ENCODE measurements at regions not wholly inside any gene's neighbourhood (a gene's known extent, or its start where the extent isn't known, plus 50 kb on each side); places are given as distances from the start of the nearest gene placed in this dataset.
"Not testable (repeated sequence)": the region's sequence is repeated elsewhere in the genome, so short reads cannot be mapped to it uniquely, and the experiment has no call there.

DNA sequence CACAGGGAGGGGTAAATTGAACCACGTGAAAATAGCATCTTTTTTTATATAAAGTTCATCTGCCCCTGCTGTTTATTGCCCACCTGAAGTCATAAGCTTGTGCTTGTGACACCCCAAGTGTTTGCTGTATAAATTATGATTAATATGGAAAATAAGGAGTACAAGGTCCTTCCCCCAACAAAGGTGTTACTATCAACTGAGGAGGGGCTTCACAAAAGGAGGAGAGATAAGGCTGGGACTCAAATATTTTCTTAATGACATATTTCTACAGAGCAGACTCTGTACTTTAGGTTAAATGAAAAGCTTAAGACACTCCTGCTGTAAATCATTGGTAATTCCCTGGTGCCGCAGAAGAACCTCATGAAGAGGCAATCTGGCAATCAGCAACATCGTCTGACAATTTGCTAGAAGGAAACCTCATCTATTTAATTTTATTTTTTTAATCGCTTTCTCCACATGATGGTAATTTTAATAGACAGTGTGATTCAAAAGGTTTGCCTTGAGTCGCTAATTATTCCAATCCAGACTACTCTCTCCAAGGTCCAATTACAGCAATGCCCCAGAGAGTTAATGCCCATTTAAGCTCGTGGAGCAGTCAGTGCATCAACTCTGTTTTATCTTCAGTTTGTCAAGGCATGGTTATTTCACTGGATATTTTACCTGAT is 1432.4 kb downstream of the FAM181B start:
- DNase-seq, result no peak
- Histone ChIP-seq H3K27ac (ENCODE audit: low read depth in 1 of 2, low read length in 1 of 2) (no peak overlapping the region), H3K4me3 (no peak overlapping the region), H3K9ac (ENCODE audit: insufficient read depth in 1 of 2, low read length in 2 of 2) (no peak overlapping the region), H3K27me3 (ENCODE audit: control insufficient read depth in 3 of 3, insufficient read depth in 3 of 3, low read length in 2 of 3) (no peaks in the 10 kb centered on the region), H3K4me1 (ENCODE audit: control insufficient read depth in 5 of 5, insufficient read depth in 5 of 5, low read length in 5 of 5) (no peaks in the 10 kb centered on the region), H3K9me3 (ENCODE audit: control insufficient read depth in 4 of 4, insufficient read depth in 3 of 4, low read length in 3 of 4) (no peaks in the 10 kb centered on the region), H3K36me3 (ENCODE audit: control insufficient read depth in 4 of 4, insufficient read depth in 4 of 4, low read length in 4 of 4) (no peaks in the 10 kb centered on the region)
- ATAC-seq (ENCODE audit: insufficient read depth, low FRiP score), result no peak
- TF ChIP-seq, protein P1, sequence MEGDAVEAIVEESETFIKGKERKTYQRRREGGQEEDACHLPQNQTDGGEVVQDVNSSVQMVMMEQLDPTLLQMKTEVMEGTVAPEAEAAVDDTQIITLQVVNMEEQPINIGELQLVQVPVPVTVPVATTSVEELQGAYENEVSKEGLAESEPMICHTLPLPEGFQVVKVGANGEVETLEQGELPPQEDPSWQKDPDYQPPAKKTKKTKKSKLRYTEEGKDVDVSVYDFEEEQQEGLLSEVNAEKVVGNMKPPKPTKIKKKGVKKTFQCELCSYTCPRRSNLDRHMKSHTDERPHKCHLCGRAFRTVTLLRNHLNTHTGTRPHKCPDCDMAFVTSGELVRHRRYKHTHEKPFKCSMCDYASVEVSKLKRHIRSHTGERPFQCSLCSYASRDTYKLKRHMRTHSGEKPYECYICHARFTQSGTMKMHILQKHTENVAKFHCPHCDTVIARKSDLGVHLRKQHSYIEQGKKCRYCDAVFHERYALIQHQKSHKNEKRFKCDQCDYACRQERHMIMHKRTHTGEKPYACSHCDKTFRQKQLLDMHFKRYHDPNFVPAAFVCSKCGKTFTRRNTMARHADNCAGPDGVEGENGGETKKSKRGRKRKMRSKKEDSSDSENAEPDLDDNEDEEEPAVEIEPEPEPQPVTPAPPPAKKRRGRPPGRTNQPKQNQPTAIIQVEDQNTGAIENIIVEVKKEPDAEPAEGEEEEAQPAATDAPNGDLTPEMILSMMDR (IDR thresholded peaks at IDR 0.05; ENCODE audit: control extremely low read depth, extremely low read depth), result no peak
- 72 to 82% methylated on average over 6 of the region's 6 CpGs for WGBS, 2 donors

DNA sequence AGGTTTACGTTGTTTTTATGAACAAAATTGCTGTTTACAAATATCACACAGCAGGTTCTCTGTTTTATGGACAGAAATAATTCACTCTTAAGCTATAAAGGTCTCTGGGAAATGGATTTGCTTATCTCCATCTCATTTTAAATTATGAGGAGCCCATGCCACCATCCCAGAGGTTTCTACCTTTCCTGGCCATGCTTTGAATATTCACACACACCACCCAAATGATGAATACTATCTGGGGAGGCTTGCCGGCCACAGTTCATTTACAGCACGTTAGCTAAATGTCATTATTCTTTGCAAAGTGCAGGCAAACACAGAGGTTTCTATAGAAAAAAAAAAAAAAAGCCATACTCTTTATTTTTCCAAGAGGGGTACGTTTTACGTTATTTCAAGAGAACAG is 1446.7 kb downstream of the FAM181B start:
- TF ChIP-seq, protein P1 (IDR thresholded peaks at IDR 0.05; ENCODE audit: control extremely low read depth, extremely low read depth), result no peak
- no peak overlapping the region for H3K9ac ChIP-seq (ENCODE audit: insufficient read depth in 1 of 2, low read length in 2 of 2)
- H3K4me3 ChIP-seq, result no peak overlapping the region
- no peaks in the 10 kb centered on the region for H3K27me3 ChIP-seq (ENCODE audit: control insufficient read depth in 3 of 3, insufficient read depth in 3 of 3, low read length in 2 of 3)
- no peaks in the 10 kb centered on the region for H3K36me3 ChIP-seq (ENCODE audit: control insufficient read depth in 4 of 4, insufficient read depth in 4 of 4, low read length in 4 of 4)
- no peak overlapping the region for H3K27ac ChIP-seq (ENCODE audit: low read depth in 1 of 2, low read length in 1 of 2)
- H3K4me1 ChIP-seq (ENCODE audit: control insufficient read depth in 5 of 5, insufficient read depth in 5 of 5, low read length in 5 of 5), result peaks cover 0 to 2% (median 0%) of the 10 kb centered on the region in 5 donors
- peaks cover 0 to 8% (median 3%) of the 10 kb centered on the region in 4 donors for H3K9me3 ChIP-seq (ENCODE audit: control insufficient read depth in 4 of 4, insufficient read depth in 3 of 4, low read length in 3 of 4)
- ATAC-seq (ENCODE audit: insufficient read depth, low FRiP score) (no peak), DNase-seq (no peak)
- 50% methylated on average over 5 of the region's 5 CpGs for WGBS, 2 donors

DNA sequence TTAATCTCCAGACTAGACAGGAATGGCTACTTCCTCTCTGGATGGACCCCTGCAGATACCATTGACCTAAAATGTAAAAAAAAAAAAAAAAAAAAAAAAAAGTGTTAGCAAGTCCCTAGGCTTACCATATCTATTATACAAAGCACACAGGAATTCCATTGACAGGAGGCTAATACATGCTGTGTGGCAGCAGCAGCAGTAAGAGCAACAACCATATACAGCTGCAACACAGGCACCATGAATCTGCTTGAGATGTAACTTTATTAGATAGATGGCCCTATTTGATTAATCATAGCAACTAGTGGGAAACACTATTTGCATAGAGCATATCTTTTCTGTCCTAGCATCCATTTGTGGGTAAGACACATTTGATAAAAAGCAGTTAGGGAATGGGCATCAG is 1447.1 kb downstream of the FAM181B start:
- peaks cover 0 to 8% (median 3%) of the 10 kb centered on the region in 4 donors for H3K9me3 ChIP-seq (ENCODE audit: control insufficient read depth in 4 of 4, insufficient read depth in 3 of 4, low read length in 3 of 4)
- no peaks in the 10 kb centered on the region for H3K36me3 ChIP-seq (ENCODE audit: control insufficient read depth in 4 of 4, insufficient read depth in 4 of 4, low read length in 4 of 4)
- H3K27me3 ChIP-seq (ENCODE audit: control insufficient read depth in 3 of 3, insufficient read depth in 3 of 3, low read length in 2 of 3), result no peaks in the 10 kb centered on the region
- TF ChIP-seq, protein P1 (IDR thresholded peaks at IDR 0.05; ENCODE audit: control extremely low read depth, extremely low read depth), result no peak
- DNase-seq, result no peak
- ATAC-seq (ENCODE audit: insufficient read depth, low FRiP score), result no peak
- H3K4me3 ChIP-seq, result no peak overlapping the region
- peaks cover 0 to 2% (median 0%) of the 10 kb centered on the region in 5 donors for H3K4me1 ChIP-seq (ENCODE audit: control insufficient read depth in 5 of 5, insufficient read depth in 5 of 5, low read length in 5 of 5)
- H3K9ac ChIP-seq (ENCODE audit: insufficient read depth in 1 of 2, low read length in 2 of 2), result no peak overlapping the region
- H3K27ac ChIP-seq (ENCODE audit: low read depth in 1 of 2, low read length in 1 of 2), result no peak overlapping the region

DNA sequence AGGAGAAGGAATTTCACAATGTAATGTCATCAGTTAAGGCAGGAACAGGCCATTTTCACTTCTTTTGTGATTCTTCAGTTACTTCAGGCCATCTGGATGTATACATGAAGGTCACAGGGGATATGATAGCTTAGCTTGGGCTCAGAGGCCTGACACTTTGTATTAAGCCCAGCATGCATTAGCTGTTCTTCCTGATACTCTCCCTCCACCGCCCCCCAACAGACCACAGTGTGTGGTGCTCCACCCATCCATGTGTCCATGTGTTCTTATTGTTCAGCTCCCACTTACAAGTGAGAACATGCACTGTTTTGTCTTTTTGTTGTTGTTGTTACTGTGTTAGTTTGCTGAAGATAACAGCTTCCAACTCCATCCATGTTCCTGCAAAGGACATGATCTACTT is 1453.4 kb downstream of the FAM181B start:
- 77 to 78% methylated on average over 1 of the region's 1 CpG for WGBS, 2 donors
- H3K27ac ChIP-seq (ENCODE audit: low read depth in 1 of 2, low read length in 1 of 2); H3K36me3 ChIP-seq (ENCODE audit: control insufficient read depth in 4 of 4, insufficient read depth in 4 of 4, low read length in 4 of 4); DNase-seq; H3K4me1 ChIP-seq (ENCODE audit: control insufficient read depth in 5 of 5, insufficient read depth in 5 of 5, low read length in 5 of 5); H3K4me3 ChIP-seq; H3K9ac ChIP-seq (ENCODE audit: insufficient read depth in 1 of 2, low read length in 2 of 2); H3K27me3 ChIP-seq (ENCODE audit: control insufficient read depth in 3 of 3, insufficient read depth in 3 of 3, low read length in 2 of 3); ATAC-seq (ENCODE audit: insufficient read depth, low FRiP score): not testable (repeated sequence)
- H3K9me3 ChIP-seq (ENCODE audit: control insufficient read depth in 4 of 4, insufficient read depth in 3 of 4, low read length in 3 of 4), result peaks cover 0 to 11% (median 7%) of the 10 kb centered on the region in 4 donors

All from lung (tissue), 11 donors.